DOHH2 (cell line): ENCODE measurements at regions not wholly inside any gene's neighbourhood (a gene's known extent, or its start where the extent isn't known, plus 50 kb on each side); places are given as distances from the start of the nearest gene placed in this dataset.

Experiments used
- H3F3A ChIP-seq: fragments of 200-600 bp; sonication (generic), shearing (Covaris generic); 2 replicates; pipeline ENCODE4 v1.6.0; 2016; ENCODE audit warnings: antibody characterized with exemption, mild to moderate bottlenecking; ENCODE audit not compliant: control insufficient read depth, insufficient read depth
- H3K27ac ChIP-seq: fragments of 200-600 bp; sonication (generic); 2 replicates; pipeline ENCODE4 v1.5.1; 2014; ENCODE audit warnings: low read depth, mild to moderate bottlenecking, low read length, moderate library complexity
- H3K27me3 ChIP-seq: fragments of 200-600 bp; sonication (generic); 2 replicates; pipeline ENCODE4 v1.6.1; 2014; ENCODE audit warnings: mild to moderate bottlenecking, low read length, mixed read lengths; ENCODE audit not compliant: control insufficient read depth
- H3K36me3 ChIP-seq: fragments of 200-600 bp; sonication (generic); 2 replicates; pipeline ENCODE4 v1.6.1; 2014; ENCODE audit warnings: mild to moderate bottlenecking, low read length, moderate library complexity, mixed read lengths; ENCODE audit not compliant: control insufficient read depth
- H3K4me1 ChIP-seq: fragments of 200-600 bp; sonication (generic); 2 replicates; pipeline ENCODE4 v1.6.1; 2014; ENCODE audit warnings: mild to moderate bottlenecking, low read length, mixed read lengths; ENCODE audit not compliant: control insufficient read depth
- H3K4me2 ChIP-seq: fragments of 200-600 bp; sonication (generic); 2 replicates; pipeline ENCODE4 v1.6.0; 2014; ENCODE audit warnings: mild to moderate bottlenecking, low read length, moderate library complexity
- H3K4me3 ChIP-seq: fragments of 200-600 bp; sonication (generic); 2 replicates; pipeline ENCODE4 v1.5.1; 2014; ENCODE audit warnings: mild to moderate bottlenecking, low read length, mixed read lengths
- H3K79me2 ChIP-seq: fragments of 200-600 bp; sonication (generic); 2 replicates; pipeline ENCODE4 v1.6.1; 2014; ENCODE audit warnings: mild to moderate bottlenecking, low read length, mixed read lengths; ENCODE audit not compliant: control insufficient read depth
- H3K9me2 ChIP-seq: fragments of 200-600 bp; sonication (generic); replicated peaks from 2 replicates; pipeline ENCODE4 v1.6.1; 2014; ENCODE audit warnings: mild to moderate bottlenecking, low read length, mixed read lengths; ENCODE audit not compliant: control insufficient read depth
- H3K9me3 ChIP-seq: fragments of 200-600 bp; sonication (generic); 2 replicates; pipeline ENCODE4 v1.6.1; 2014; ENCODE audit warnings: antibody characterized with exemption, low read length, mixed read lengths; ENCODE audit not compliant: control insufficient read depth, insufficient read depth
- H4K20me1 ChIP-seq: fragments of 200-600 bp; sonication (generic); 2 replicates; pipeline ENCODE4 v1.6.0; 2014; ENCODE audit warnings: low read depth, mild to moderate bottlenecking, antibody characterized with exemption, low read length, moderate library complexity; ENCODE audit not compliant: control insufficient read depth, insufficient read depth
- EZH2phosphoT487 ChIP-seq: fragments of 200-600 bp; sonication (generic); IDR thresholded peaks from 2 replicates; pipeline ENCODE4 v1.6.1; 2017; ENCODE audit warnings: borderline replicate concordance, mild to moderate bottlenecking, antibody characterized with exemption, low read length, moderate library complexity, mixed read lengths
- TF ChIP-seq, protein P1 (sequence below): fragments of 200-600 bp; sonication (generic); IDR thresholded peaks from one replicate; pipeline ENCODE4 v1.5.1; 2014; ENCODE audit warnings: antibody characterized with exemption, mild to moderate bottlenecking, low read depth, low read length; ENCODE audit not compliant: poor library complexity, severe bottlenecking

DNA sequence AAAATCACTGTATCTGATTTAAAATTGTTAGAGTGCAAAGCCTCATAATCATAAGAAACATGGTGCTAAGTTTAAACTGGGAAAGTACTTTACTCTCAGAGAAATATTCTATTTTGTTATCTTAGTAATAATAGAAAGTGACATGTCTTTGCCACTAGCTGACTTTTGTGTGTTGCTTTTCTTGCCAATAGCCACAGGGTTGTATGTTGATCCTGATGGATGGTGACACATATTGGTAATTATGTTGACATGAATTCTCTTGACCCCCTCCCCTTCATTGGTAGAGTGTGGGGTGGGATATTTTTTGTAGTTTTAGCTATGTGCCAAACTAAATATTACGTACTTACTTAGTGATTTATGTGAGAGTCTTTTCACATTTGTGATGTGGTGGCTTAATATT, 103.1 kb upstream of the MAP9 start:
- Histone ChIP-seq H3K9me3 (no peaks in the 10 kb centered on the region), H3K4me3 (no peak overlapping the region), H3K27me3 (no peaks in the 10 kb centered on the region), H3K4me1 (no peaks in the 10 kb centered on the region), H3K9me2 (no peaks in the 10 kb centered on the region), H3K27ac (no peak overlapping the region), H3F3A (no peaks in the 10 kb centered on the region), H3K36me3 (no peaks in the 10 kb centered on the region), H3K79me2 (no peaks in the 10 kb centered on the region), H4K20me1 (no peaks in the 10 kb centered on the region), H3K4me2 (no peak overlapping the region)
- TF ChIP-seq, protein P1, sequence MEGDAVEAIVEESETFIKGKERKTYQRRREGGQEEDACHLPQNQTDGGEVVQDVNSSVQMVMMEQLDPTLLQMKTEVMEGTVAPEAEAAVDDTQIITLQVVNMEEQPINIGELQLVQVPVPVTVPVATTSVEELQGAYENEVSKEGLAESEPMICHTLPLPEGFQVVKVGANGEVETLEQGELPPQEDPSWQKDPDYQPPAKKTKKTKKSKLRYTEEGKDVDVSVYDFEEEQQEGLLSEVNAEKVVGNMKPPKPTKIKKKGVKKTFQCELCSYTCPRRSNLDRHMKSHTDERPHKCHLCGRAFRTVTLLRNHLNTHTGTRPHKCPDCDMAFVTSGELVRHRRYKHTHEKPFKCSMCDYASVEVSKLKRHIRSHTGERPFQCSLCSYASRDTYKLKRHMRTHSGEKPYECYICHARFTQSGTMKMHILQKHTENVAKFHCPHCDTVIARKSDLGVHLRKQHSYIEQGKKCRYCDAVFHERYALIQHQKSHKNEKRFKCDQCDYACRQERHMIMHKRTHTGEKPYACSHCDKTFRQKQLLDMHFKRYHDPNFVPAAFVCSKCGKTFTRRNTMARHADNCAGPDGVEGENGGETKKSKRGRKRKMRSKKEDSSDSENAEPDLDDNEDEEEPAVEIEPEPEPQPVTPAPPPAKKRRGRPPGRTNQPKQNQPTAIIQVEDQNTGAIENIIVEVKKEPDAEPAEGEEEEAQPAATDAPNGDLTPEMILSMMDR = no peak
- no peak for TF ChIP-seq EZH2phosphoT487

DNA sequence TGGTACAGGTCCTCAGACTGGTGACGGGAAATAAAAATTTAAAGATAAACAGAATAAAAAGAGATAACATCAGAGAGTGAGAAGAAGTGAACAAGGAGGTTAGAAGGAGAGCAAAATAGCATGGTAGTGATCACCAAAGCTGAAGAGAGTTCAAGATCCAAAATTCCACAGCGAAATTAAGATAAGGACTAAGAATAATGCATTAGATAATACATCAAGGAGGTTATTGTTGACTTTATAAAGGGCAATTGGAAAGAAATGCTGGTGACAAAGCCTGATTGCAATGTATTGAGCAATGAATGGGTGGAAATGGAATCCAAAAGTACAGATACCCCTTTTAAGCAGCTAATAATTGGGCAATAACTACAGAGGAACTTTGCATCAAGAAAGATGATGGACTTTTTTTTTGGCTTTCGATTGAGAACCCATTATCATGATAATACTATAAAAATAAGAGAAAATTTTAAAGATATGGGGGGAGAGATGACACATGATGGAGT, 101.6 kb upstream of the MAP9 start:
- TF ChIP-seq, protein P1 = no peak
- TF ChIP-seq EZH2phosphoT487 = no peak
- H3K9me2 ChIP-seq = no peaks in the 10 kb centered on the region

GRCh38 chr4:155474758-155475157, 98.0 kb upstream of the MAP9 start:
- no peaks in the 10 kb centered on the region for H3K9me3 ChIP-seq
- no peaks in the 10 kb centered on the region for H3F3A ChIP-seq
- no peaks in the 10 kb centered on the region for H3K9me2 ChIP-seq
- H3K4me1 ChIP-seq = no peaks in the 10 kb centered on the region
- no peaks in the 10 kb centered on the region for H3K36me3 ChIP-seq
- TF ChIP-seq EZH2phosphoT487 = no peak
- TF ChIP-seq, protein P1 = no peak
- H3K27me3 ChIP-seq = no peaks in the 10 kb centered on the region
- H3K79me2 ChIP-seq = no peaks in the 10 kb centered on the region
- no peaks in the 10 kb centered on the region for H4K20me1 ChIP-seq
- H3K4me2 ChIP-seq = no peak overlapping the region
- H3K4me3 ChIP-seq = no peak overlapping the region
- no peak overlapping the region for H3K27ac ChIP-seq

More for the DNA sequence above, 101.6 kb upstream of the MAP9 start:
- Histone ChIP-seq H3K27me3 (no peaks in the 10 kb centered on the region), H3K4me1 (no peaks in the 10 kb centered on the region), H3K36me3 (no peaks in the 10 kb centered on the region), H3K4me3 (no peak overlapping the region), H3K9me3 (no peaks in the 10 kb centered on the region), H3K79me2 (no peaks in the 10 kb centered on the region), H3K27ac (no peak overlapping the region), H4K20me1 (no peaks in the 10 kb centered on the region), H3F3A (no peaks in the 10 kb centered on the region), H3K4me2 (no peak overlapping the region)
